Natural killer cell treated with Interleukin-12 subunit alpha and Interleukin-12 subunit beta and Interleukin-15 and Interleukin-18, amount 100 ng/mL, for 72 hours (primary cell): ENCODE measurements at regions not wholly inside any gene's neighbourhood (a gene's known extent, or its start where the extent isn't known, plus 50 kb on each side); places are given as distances from the start of the nearest gene placed in this dataset.

Experiments
- ATAC-seq, 2 donors: fragments of 150-1000 bp; cut with Tn5 transposase in 1 of 2; sonication (Bioruptor Pico), chemical (Tn5 transposase) in 1 of 2; 2 replicates each; pipeline ENCODE4 v1.10.0; 2021
- DNase-seq: peaks from one replicate; pipeline ENCODE4 v3.0.0; 2022; ENCODE audit warnings: low spot score
- H3K27ac Mint-ChIP-seq, 2 donors: 1 replicate in 1 of 2; 2 replicates in 1 of 2; pipeline ENCODE4 v1.8.0; 2022; ENCODE audit warnings: mixed read lengths in 2 of 2, mild to moderate bottlenecking in 1 of 2, moderate library complexity in 1 of 2
- H3K27me3 Mint-ChIP-seq, 2 donors: 1 replicate in 1 of 2; 2 replicates in 1 of 2; pipeline ENCODE4 v1.8.0; 2022; ENCODE audit warnings: mixed read lengths in 2 of 2
- H3K36me3 Mint-ChIP-seq: one replicate; pipeline ENCODE4 v1.8.0; 2022; ENCODE audit warnings: mixed read lengths
- H3K4me1 Mint-ChIP-seq, 2 donors: 1 replicate in 1 of 2; 2 replicates in 1 of 2; pipeline ENCODE4 v1.8.0; 2022; ENCODE audit warnings: low read depth in 2 of 2, mixed read lengths in 2 of 2, mild to moderate bottlenecking in 1 of 2
- H3K4me3 Mint-ChIP-seq: one replicate; pipeline ENCODE4 v1.8.0; 2022; ENCODE audit warnings: mixed read lengths
- H3K9me3 Mint-ChIP-seq: 2 replicates; pipeline ENCODE4 v1.8.0; 2022; ENCODE audit warnings: mixed read lengths

DNA sequence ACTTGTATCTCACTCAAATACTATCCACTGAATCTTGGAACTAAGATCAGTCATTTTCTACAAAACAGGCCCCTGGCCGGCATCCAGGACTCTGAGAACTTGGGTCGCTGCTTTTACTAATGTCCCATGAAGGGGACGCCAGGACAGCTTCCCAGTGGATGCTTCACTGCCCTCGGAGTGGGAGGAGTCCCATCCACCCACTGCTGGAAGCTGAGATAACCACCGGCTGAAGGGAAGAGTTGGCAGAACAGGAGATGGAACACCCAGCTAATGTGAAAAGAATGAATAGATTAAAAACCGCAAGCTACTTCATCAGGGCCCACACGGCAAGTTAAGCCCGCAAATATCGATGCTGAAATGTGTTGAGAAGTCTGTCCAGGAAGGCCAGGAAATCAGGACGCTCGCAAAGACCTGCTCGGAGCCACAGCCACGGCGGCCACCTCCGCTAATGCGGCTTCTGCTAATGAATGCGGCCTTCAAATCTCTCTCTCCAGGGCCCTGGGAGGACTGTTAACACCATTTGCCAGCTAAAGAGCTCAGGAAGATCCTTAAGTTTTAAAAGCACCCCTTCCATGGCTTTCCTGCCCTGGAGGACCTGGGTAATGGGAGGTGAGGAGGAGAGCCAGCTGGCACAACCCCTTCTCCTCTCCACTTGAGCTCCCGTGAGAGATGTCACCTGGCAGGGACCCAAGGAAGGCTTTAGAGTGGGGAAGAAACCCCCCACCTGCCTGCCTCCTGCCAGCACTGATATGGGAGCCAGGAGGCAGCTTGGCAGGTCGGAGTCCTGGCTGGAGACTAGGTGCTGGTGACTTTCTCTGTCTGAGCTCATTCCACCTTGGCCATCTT is 226.6 kb upstream of the RPL38 start:
- Mint-ChIP-seq H3K27me3 (peaks cover 3 to 17% of the 10 kb centered on the region in 2 donors), H3K4me1 (no peaks in the 10 kb centered on the region), H3K9me3 (no peaks in the 10 kb centered on the region), H3K27ac (no peak overlapping the region), H3K4me3 (no peak overlapping the region), H3K36me3 (no peaks in the 10 kb centered on the region)
- ATAC-seq (no peak), DNase-seq (peak; percentile 25)

GRCh38 chr17:73980517-73980916 is 223.0 kb upstream of the RPL38 start:
- Mint-ChIP-seq H3K9me3 (no peaks in the 10 kb centered on the region), H3K4me3 (no peak overlapping the region), H3K27me3 (peaks cover 5 to 23% of the 10 kb centered on the region in 2 donors), H3K36me3 (no peaks in the 10 kb centered on the region), H3K27ac (no peak overlapping the region), H3K4me1 (peaks cover 12 to 14% of the 10 kb centered on the region in 2 donors)
- no peak for DNase-seq
- no peak for ATAC-seq

GRCh38 chr17:73982871-73983270 is 220.6 kb upstream of the RPL38 start:
- DNase-seq (peak; percentile 13), ATAC-seq (no peak)
- peaks cover 5 to 23% of the 10 kb centered on the region in 2 donors for H3K27me3 Mint-ChIP-seq
- no peak overlapping the region for H3K27ac Mint-ChIP-seq
- no peak overlapping the region for H3K4me3 Mint-ChIP-seq
- H3K36me3 Mint-ChIP-seq: no peaks in the 10 kb centered on the region
- no peaks in the 10 kb centered on the region for H3K9me3 Mint-ChIP-seq
- H3K4me1 Mint-ChIP-seq: peaks cover 12 to 14% of the 10 kb centered on the region in 2 donors

- Mint-ChIP-seq H3K4me3 (no peak overlapping the region), H3K36me3 (no peaks in the 10 kb centered on the region), H3K27ac (no peak overlapping the region), H3K4me1 (peaks cover 12 to 14% of the 10 kb centered on the region in 2 donors), H3K9me3 (no peaks in the 10 kb centered on the region), H3K27me3 (peaks cover 5 to 23% of the 10 kb centered on the region in 2 donors)
- ATAC-seq (no peak), DNase-seq (peak; percentile 16)
Measured at GRCh38 chr17:73983621-73984400, 219.7 kb upstream of the RPL38 start.

- DNase-seq (peak; percentile 29), ATAC-seq (no peak)
- H3K4me1 Mint-ChIP-seq: peaks cover 12 to 14% of the 10 kb centered on the region in 2 donors
- H3K9me3 Mint-ChIP-seq: no peaks in the 10 kb centered on the region
- H3K27ac Mint-ChIP-seq: no peak overlapping the region
- no peaks in the 10 kb centered on the region for H3K36me3 Mint-ChIP-seq
- peaks cover 3 to 19% of the 10 kb centered on the region in 2 donors for H3K27me3 Mint-ChIP-seq
- peak overlapping the region; percentile 51 for H3K4me3 Mint-ChIP-seq
Measured at GRCh38 chr17:73984941-73985340, 218.5 kb upstream of the RPL38 start.

GRCh38 chr17:73985466-73986015 is 217.9 kb upstream of the RPL38 start:
- Mint-ChIP-seq H3K36me3 (no peaks in the 10 kb centered on the region), H3K9me3 (no peaks in the 10 kb centered on the region), H3K27me3 (peaks cover 3 to 15% of the 10 kb centered on the region in 2 donors), H3K4me1 (peaks cover 12 to 14% of the 10 kb centered on the region in 2 donors), H3K27ac (no peak overlapping the region), H3K4me3 (peak overlapping the region; percentile 51)
- DNase-seq (peak; percentile 54), ATAC-seq (no peak)

DNA sequence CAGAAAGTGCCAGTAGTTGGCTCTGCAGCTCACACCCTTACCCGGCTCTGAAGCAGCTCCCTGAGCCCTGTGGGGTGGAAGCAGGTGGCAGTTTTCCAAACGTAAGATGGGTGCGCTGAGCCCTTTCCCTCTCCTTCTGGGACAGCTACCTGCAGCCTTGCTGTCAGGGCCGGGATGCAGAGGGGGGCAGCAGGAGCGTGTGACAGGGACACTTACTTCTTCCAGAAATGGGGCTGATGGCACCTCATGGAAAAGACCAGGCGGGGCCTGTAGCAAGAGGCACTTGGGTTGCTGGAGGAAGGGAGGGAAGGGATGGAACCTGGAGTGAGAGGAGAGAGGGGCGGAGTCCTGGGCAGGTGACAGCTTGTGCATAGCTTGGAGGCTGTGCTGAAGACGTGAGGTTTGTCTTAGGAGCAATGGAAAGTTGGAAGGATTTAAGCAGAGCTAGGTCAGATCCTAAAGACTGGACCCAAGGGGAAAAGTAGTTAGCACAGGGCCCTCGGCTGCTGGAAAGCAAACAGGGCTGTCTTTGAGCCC is 216.8 kb upstream of the RPL38 start:
- H3K9me3 Mint-ChIP-seq: no peaks in the 10 kb centered on the region
- no peaks in the 10 kb centered on the region for H3K36me3 Mint-ChIP-seq
- peaks cover 12 to 14% of the 10 kb centered on the region in 2 donors for H3K4me1 Mint-ChIP-seq
- DNase-seq (peak; percentile 53), ATAC-seq (no peak)
- no peak overlapping the region for H3K4me3 Mint-ChIP-seq
- H3K27ac Mint-ChIP-seq: no peak overlapping the region
- peaks cover 3 to 8% of the 10 kb centered on the region in 2 donors for H3K27me3 Mint-ChIP-seq

DNA sequence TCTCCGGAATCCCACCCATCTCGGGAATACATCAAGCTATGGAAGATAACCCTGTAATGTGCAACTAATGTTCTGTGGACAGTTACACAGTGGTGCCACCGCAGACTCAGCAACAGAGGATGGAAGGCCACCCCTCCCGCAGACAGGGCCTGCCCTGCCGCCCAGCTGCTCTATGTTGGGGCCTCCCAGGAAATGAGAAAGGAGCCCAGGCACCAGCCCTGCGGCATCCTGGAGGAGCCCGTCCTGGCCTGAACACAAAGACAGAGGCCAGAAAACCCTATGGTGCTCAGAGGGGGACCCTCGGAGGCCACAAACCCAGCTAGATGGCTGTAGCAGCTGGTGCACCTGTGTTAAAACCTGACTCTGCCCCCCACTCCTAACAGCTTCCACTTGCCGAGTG is 216.1 kb upstream of the RPL38 start:
- Mint-ChIP-seq H3K27ac (no peak overlapping the region), H3K27me3 (peaks cover 3 to 4% of the 10 kb centered on the region in 2 donors), H3K4me3 (no peak overlapping the region), H3K4me1 (peaks cover 12 to 14% of the 10 kb centered on the region in 2 donors), H3K9me3 (no peaks in the 10 kb centered on the region), H3K36me3 (no peaks in the 10 kb centered on the region)
- peak in 1 of 2 donors; percentile 46 for ATAC-seq
- peak; percentile 22 for DNase-seq

DNA sequence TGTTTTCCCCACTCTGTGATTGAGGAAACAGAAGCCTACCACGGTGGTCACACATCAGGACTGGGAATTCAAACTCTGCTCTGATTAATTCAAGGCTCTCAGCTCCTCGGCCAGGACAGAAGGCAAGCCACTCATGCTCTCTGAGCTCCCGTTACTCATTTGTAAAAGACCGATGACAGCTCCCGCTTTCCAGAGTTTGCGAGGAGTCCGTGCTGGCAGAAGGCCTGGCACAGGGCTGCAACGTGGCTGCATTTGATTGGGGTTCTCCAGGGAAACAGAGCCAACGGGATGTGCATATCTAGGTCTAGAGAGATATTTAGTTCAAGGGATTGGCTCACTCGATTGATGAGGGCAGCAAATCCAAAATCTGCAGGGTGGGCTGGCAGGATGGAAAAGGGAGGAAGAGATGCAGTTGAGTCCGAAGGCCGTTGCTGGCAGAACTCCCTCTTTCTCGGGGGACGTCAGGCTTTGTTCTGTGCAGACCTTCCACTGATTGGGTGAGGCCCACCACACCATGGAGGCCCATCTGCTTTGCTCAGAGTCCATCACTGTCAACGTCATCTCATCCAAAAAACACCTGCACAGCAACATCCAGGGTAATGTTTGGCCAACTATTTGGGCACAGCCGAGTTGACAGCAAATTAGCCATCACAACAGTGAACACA is 215.5 kb upstream of the RPL38 start:
- ATAC-seq: no peak
- peak; percentile 42 for DNase-seq
- H3K36me3 Mint-ChIP-seq: no peaks in the 10 kb centered on the region
- H3K27me3 Mint-ChIP-seq: peaks cover 0 to 2% of the 10 kb centered on the region in 2 donors
- H3K27ac Mint-ChIP-seq: no peak overlapping the region
- peaks cover 8 to 11% of the 10 kb centered on the region in 2 donors for H3K4me1 Mint-ChIP-seq
- no peaks in the 10 kb centered on the region for H3K9me3 Mint-ChIP-seq
- H3K4me3 Mint-ChIP-seq: no peak overlapping the region

- DNase-seq (no peak), ATAC-seq (no peak)
- H3K36me3 Mint-ChIP-seq: no peaks in the 10 kb centered on the region
- no peak overlapping the region for H3K4me3 Mint-ChIP-seq
- peaks cover 0 to 4% of the 10 kb centered on the region in 2 donors for H3K27me3 Mint-ChIP-seq
- no peaks in the 10 kb centered on the region for H3K9me3 Mint-ChIP-seq
- peaks cover 6 to 7% of the 10 kb centered on the region in 2 donors for H3K4me1 Mint-ChIP-seq
- no peak overlapping the region for H3K27ac Mint-ChIP-seq
Measured at GRCh38 chr17:73989671-73990070, 213.8 kb upstream of the RPL38 start.

GRCh38 chr17:73990290-73990689 is 213.2 kb upstream of the RPL38 start:
- peaks cover 0 to 4% of the 10 kb centered on the region in 2 donors for H3K27me3 Mint-ChIP-seq
- ATAC-seq: no peak
- H3K4me1 Mint-ChIP-seq: peaks cover under 1 to 1% of the 10 kb centered on the region in 2 donors
- no peaks in the 10 kb centered on the region for H3K9me3 Mint-ChIP-seq
- DNase-seq: no peak
- no peak overlapping the region for H3K27ac Mint-ChIP-seq
- H3K4me3 Mint-ChIP-seq: no peak overlapping the region
- H3K36me3 Mint-ChIP-seq: no peaks in the 10 kb centered on the region

DNA sequence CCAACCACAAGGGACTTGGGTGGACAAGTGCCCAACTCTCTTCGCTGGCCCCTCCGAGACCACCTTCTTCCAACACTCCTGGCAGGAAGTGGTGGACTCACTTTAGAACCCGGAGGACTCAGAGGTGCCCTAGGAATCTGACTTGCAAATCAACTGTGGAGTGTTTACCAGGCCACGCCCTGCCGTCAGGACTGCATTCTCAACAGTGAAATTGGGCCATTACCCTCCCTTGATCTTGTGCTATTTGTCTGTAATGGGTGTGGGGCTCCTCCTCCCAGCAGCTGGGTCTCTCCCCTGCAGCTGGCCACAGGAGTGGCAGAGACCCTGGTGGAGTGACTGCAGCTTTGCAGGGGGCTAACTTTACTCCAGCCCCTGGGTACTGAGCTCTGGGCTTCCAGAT is 212.2 kb upstream of the RPL38 start:
- Mint-ChIP-seq H3K27me3 (peaks cover 0 to 4% of the 10 kb centered on the region in 2 donors), H3K27ac (no peak overlapping the region), H3K4me3 (no peak overlapping the region), H3K36me3 (no peaks in the 10 kb centered on the region), H3K9me3 (no peaks in the 10 kb centered on the region), H3K4me1 (no peaks in the 10 kb centered on the region)
- DNase-seq (no peak), ATAC-seq (no peak)

GRCh38 chr17:73994946-73995345 is 208.5 kb upstream of the RPL38 start:
- no peak for ATAC-seq
- H3K9me3 Mint-ChIP-seq: no peaks in the 10 kb centered on the region

More at GRCh38 chr17:73994946-73995345, 208.5 kb upstream of the RPL38 start:
- no peak for DNase-seq
- no peak overlapping the region for H3K4me3 Mint-ChIP-seq
- H3K36me3 Mint-ChIP-seq: no peaks in the 10 kb centered on the region
- no peak overlapping the region for H3K27ac Mint-ChIP-seq
- H3K4me1 Mint-ChIP-seq: peaks cover 0 to 4% of the 10 kb centered on the region in 2 donors
- H3K27me3 Mint-ChIP-seq: peaks cover 0 to 20% of the 10 kb centered on the region in 2 donors
